NCI-H1092 treated with DMSO at 0.1 percent for 48 hours (cell line): ENCODE measurements at regions not wholly inside any gene's neighbourhood (a gene's known extent, or its start where the extent isn't known, plus 50 kb on each side); places are given as distances from the start of the nearest gene placed in this dataset.

Experiments
- DNase-seq: peaks from one replicate; lab custom pipeline; 2025; lab: John Stamatoyannopoulos, UW

DNA sequence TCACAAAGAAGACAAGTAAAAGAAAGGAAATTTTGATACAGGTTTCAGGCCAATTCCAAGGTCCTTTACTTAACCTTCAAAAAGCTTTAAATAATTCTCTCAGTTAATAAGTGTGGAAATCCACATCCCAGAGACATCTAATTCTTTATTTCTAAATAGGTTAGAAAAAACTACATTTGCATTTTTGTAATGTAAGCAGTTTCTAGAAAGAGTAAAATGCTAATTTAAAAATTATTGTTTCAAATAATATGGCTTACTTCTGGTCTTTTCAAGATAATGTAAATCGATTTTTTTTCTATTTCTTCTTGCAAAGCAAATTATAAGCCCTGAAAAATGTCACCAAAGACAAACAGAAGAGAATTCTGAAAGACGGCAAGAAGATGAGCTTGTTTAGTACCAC lies 180.4 kb upstream of the HHIP start:
- no peak for DNase-seq

DNA sequence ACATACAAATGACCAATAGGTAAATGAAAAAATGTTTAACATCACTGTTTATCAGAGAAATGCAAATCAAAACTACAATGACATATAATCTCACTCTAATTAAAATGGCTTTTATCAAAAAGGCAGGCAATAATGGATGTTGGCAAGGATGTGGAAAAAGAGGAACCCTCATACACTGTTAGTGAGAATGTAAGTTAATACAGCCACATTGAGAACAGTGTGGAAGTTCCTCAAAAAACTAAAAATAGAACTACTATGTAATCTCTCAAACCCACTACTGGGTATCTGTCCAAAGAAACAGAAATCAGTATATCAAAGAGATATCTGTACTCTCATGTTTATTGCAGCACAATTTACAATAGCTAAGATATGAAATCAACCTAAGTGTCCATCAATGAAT lies 165.9 kb upstream of the HHIP start:
- no peak for DNase-seq

DNA sequence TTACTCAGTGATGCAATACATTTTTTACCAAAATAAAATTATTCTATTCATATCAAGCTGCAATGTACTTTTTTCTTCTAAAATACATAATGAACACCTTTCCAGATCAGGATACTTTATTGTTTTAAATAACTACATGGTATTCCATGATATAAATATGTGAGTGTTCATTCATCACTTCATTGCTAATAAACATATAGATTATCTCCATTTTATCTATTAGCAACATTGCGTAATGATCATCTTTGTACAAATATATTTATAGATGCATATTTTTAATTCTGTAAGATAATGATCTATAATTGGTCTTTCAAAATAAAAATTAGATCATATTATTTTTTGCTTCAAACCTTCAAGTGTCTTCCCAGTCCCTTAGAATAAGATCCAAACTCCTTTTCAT lies 156.1 kb upstream of the HHIP start:
- DNase-seq, result no peak

DNA sequence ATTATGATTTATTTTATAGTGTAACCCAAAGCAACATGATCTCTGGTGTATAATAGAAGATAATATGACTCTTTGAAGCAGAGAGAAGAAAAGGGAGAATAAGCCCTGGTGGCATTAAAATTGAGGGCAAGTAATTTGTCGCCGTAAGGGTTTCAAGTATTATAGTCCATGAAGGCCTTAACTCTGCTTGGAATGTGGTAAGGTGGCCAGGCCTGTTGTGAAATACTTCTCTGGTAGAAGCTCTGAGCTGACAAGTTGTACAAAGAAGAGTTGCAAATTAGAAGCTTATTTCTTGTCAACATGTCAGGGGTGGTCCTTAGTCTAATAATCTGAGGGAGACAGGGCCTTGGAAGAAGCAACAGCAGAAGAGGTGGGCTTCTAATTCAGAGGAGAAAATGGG lies 151.7 kb upstream of the HHIP start:
- DNase-seq, result no peak

DNA sequence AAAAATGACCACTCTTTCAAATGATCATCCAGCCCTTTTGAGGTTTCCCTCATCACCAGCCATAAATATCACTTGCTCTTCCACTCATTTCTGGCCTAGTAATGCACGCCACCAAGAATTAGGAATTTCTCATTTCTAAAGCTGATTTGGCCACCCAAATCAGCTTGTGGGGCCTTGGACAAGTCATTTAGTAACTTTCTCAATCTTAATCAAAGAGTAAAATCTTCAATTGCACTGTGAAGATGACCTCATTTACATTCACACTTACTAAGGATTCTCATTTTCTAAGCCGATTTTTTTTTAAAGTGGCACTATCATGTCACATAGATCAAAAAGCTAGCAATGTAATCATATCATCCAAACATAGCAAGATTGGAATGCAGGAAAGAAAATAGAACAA lies 150.0 kb upstream of the HHIP start:
- no peak for DNase-seq

DNA sequence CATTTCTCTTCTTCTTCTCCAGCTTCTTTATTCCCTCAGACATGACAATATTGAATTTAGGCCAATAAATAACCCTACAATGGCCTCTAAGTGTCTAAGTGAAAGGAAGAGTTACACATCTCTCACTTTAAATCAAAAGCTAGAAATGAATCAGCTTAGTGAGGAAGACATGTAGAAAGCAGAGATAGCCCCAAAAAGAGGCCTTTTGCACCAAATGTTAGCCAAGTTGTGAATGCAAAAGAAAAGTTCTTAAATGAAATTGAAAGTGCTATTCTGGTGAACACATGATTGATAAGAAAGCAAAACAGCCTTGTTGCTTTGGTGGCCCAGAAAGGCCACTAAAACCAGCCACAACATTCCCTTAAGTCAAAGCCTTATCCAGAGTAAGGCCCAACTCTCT lies 146.2 kb upstream of the HHIP start:
- no peak for DNase-seq

DNA sequence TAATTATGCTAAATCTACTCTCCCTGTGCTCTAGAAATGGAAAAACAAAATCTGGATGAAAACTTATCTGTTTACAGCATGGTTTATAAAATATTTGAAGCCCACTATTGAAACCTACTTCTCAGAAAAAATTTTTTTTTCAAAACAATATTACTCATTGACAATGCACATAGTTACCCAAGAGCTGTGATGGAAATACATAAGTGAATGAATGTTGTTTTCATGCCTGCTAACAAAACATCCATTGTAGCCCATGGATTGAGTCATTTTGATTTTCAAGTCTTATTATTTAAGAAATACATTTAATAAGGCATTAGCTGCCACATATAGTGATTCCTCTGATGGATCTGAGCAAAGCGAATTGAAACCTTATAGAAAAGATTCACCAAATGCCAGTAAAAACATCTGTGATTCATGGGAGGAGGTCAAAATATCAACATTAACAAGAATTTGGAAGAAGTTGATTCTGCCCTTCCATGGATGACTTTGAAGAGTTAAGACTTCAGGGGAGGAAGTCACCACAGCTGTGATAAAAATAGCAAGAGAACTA lies 144.7 kb upstream of the HHIP start:
- DNase-seq, result no peak

DNA sequence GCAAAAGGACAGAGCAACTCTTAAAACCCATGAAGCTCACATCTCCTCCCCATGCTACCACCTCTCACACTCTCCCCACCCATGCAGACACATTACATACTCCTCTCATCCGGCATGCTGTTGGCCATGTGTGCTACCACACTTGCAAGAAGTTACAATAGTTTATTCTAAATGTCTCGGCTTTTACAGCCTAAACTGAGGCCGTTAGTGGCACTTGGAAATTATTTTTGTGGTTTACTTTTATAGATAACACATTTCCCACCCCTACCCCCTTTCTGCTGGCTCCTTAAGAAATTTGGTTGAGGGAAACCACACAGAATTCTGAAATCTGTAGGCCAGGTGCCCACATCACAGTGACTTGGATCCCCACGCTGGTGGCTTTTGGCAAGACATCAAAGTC lies 141.1 kb upstream of the HHIP start:
- DNase-seq, result no peak

DNA sequence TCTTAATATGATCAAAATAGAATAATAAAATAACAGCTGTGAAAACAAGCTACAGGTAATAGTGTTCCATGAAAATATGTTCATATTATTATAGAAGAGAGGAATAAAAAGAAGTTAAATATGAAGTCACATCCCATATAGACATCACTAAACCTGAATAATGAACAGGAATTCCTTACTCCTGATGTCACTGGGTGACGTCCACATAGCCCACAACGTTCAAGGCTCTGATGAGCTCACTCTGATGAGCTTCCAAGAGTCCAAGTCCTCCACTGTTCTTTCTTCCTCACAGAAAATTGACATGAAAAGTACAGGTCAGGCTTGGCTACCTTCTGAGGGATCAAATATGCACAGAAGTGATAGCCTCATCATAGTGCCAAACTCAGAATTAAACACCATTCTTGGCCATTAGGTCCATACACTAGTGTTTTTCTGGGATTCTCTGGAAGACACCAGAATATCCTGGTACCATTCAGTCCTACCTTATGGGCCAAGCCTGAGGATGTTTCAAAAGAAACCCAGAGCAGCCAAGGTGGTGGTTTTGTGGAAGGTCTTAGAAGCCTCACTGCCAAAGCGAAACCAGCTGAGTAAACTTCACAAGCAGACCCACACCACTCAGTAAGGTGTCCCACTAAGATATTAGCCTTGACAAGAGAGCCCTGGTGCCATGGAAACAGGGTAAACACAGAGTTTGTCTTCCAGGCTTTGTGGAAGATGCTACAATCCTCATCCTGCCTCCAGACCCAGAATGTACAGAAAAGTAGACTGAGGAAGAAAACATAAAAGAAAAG lies 138.4 kb upstream of the HHIP start:
- no peak for DNase-seq

DNA sequence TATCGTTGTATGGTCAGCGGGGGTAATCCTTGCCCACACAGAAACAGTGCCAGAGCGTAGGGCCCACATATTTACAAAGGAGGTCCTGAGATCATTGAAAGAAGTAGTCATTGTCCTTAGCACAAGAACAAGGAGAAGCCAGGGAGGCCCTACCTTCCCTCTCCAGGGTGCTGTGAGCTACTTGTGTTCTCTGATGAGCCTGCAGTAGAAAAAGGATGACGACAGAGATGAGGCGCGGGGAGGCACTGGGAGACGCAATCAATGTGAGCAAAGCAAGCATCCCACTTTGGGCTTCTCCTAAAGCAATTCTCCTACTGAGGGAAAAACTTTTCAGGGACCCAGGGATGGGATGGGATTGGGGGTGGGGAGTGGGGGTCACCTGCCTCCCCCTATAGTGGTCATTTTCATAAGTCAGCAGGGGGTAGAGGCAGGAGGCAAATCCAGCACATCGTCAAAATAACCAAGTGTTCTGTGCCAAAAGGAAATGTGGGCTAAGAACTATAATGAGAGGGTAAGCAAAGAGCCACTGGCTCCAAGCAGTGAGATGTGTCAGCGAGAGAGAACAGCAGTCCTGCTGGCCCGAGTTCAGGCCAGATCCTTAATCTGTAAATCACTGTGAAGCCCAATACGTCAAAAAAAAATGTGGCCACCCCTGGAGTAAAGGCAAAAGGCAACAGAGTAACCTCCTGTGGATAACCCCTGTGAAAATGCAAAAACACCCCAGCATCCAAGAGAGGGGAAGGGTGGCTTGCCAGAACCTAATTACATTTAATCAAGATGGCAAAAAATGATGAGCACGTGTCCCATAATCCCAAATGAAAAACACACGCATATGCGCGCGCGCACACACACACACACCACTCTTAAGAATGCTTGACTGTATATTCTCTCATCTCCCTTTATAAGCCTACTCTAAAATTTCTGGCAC lies 136.6 kb upstream of the HHIP start:
- no peak for DNase-seq

DNA sequence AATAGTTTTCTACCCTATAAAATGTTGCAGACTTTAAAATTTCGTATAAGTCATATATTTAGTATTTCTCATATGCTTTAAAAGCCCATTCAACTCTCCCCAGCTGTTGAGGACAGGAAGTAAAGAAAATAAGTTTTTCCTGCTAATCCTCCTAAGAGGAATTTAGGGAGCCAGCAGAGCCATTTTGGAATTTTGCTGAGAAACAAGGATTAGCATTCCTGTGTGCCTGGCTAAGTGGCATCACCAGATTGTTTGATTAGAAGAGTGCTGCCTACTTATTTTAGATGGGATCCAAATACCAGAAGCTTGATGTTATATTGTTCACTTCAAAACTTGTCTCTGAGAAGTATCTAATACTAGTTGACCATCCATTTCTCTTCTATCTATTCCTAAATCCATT lies 131.2 kb upstream of the HHIP start:
- DNase-seq, result no peak

DNA sequence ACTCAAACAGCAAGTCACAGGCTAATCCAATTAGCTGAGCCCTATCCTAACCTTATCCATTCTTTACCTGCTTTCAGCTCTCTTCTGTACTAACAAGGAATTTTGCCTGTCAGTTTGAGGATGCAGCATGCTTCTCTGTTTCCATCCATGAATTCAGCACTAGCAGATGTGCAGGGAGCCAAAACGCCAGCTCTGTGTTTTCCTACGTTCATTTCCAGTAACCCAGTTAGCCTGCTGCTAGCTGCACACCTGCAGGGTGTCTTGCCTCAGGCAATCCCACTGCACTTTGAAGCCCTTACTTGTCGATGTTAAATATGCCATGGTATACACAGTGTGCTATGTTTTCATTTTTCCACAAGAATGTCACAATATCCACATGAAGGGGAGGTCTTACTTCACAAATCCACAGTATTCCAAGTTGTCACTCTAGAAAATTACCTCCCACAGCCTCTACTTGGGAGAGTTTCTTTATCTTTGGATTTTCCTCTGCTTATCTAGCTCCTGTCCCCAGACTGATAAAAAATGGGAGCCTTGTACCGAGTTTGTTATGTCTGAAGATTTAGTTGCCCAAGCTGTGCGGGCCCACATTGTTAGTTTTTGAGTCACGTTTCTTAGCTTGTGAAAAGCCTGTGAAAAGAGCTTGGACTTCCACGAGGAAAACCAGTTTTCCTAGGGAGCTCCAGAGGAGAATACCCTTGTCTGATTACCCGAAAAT lies 127.6 kb upstream of the HHIP start:
- DNase-seq, result no peak

DNA sequence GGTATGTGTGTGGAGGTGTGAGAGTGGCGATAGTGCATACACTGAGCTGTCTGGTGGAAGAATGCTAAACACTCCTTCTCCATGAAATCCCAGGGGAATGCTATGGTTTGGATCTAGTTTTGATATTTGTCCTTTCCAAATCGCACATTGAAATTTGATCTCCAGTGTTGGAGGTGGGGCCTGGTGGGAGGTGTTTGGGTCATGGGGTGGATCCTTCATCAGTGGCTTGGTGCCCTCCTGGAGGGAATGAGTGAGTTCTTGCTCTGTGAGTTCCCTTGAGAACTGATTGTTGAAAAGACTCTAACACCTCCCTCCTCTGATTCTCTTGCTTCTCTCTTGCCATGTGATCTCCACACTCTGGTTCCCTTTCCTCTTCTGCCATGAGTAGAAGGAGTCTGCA lies 114.1 kb upstream of the HHIP start:
- no peak for DNase-seq

DNA sequence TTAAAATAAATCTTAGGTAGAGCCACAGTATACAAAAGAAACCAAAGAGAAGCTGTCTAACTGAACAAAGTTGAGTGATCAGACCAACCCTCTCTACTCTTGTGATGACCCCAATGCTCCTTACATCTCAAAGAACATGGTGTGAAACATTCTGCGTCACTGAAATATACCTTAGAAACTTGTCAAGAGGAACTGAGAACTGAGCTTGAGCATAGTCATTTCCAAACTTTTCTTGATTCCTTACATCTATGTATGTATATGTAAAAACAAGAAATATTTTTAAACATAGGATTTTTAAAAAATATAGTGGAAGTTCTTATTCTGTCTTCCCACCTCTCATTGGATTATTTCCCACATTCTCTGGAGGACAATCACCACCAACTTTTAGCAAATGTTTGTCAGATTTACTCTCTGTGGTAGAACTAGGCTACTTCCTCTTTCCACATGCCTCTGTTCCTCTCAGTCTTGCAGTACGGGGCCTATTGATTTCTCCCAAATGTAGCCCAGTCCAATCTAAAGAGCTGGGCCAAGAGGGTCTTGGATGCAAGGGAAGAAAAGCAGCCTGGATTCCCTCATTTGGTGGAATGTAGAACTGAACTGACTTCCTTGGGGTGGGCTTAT lies 98.2 kb upstream of the HHIP start:
- no peak for DNase-seq

DNA sequence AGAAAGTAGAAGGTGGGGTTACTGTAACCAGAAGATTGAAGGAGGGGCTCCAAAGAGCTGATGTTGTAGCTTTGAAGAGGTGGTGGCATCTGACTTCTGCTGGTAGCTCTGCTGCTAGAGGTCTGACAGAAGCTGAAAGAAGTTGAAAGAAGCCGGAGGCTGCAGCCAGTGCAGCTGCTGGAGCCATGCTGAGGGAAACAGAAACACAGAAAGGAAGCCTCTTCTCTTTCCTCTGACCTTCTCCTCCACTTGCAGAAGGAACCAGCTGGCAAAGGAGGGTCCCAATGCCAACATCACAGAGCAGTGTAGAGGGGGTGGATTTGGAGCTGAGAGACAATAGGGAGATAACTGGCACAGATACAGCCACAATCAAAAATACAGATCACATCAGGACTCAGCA lies 89.3 kb upstream of the HHIP start:
- no peak for DNase-seq

DNA sequence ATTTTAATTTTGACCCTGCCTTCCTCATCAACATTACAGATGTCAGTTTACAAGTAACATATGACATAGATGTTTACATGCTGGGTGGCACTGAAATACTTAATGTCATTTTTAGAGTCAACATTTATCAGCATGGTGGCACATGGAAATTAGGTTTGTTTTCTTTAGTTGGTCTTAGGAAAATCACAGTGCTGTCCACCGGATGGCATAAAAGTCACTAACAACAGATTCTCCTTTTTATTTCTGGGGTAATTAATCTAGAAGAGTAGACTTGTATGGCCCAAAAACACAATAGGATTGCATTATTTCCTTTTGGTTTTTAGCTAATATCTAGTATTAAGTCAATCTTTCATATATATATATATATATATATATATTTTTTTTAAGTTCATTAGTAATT lies 88.6 kb upstream of the HHIP start:
- DNase-seq, result no peak

DNA sequence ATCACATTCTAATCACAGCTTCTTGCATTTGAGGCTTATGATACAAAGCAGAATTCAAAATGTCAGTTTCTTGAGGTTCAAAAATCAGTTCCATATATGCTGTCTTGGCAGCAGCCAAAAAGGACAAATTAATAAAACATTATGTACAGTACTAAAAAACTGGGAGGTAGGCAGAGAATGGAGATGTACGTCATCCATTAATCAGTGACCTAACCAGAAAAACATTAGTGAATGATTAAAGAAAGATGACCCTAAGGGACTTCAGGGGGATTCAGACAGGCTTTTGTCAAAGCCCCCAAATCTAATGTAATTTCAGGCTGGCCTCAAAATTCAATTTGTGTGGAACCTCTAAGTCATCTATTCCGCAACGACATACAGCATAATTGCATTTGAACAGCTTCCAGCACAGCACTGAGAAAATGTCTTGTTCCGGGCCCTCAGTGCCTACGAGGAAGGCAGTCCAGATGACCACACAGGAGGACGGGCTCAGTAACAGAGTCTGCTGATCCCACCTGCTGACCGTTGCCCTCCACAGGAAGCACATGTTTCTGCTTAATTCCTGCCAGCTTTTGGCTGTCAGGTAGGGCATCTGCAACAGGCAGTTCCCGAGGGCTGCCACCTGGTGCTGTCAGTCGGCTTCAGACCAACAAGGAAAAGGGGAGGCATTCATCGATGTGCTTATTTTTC lies 83.8 kb upstream of the HHIP start:
- no peak for DNase-seq

DNA sequence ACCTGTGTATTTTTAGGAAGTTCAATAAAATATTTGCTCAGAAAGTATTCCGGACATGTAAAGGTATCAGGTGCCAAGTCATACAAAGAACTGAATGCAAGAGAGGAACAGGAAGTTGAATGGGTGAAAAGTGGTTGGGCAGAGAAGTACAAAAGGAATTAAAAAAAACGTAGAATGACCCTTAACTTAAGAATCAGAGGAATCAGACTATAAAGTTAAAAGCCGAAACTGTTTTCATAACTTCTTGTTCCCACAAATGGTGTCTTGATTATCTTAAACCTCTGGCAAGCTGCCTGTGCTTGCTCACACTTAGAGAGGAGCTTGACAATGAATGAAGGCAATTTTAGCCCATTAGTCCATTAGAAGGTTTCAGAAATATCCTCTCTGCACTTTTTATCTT lies 81.6 kb upstream of the HHIP start:
- DNase-seq, result no peak

DNA sequence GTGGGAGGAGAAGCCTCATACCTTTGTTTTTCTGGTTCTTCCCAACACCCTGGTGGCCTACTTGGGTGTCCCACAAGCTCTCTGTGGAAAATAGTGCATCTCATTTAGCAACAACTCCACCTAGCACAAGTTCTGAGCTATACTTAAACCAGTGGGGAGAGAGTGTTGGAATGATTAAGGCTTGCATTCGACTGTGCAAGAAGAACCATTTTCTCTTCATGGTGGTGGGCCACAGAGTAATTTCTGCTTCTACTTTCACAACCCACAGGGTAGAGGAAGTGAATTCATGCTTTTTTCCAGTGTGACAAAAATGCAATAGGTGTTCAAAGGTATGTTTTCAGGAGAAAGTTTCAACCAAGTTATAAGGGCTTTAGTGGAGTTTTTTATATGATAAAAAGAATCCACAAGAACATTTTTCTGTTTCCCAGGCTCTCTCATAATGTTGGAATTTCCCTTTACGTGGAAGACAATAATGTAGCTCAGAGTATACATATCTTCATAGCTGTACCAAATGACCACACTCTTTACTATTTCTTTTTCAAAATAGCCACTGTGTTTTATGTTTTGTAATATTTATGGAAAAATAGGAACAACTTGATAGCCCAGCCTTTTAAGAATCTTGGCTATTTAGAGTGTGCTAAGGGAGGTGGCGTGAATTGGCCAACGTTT lies 80.3 kb upstream of the HHIP start:
- no peak for DNase-seq

DNA sequence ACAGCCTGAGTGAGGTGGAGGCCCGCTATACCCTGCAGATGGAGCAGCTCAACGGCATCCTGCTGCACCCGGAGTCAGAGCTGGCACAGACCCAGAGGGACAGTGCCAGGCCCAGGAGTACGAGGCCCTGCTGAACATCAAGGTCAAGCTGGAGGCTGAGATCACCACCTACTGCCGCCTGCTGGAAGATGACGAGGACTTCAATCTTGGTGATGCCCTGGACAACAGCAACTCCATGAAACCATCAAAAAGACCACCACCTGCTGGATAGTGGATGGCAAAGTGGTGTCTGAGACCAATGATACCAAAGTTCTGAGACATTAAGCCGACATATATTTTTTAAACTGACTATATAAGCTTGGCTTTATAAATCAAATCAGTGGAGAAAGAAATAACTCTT lies 73.3 kb upstream of the HHIP start:
- DNase-seq, result no peak

DNA sequence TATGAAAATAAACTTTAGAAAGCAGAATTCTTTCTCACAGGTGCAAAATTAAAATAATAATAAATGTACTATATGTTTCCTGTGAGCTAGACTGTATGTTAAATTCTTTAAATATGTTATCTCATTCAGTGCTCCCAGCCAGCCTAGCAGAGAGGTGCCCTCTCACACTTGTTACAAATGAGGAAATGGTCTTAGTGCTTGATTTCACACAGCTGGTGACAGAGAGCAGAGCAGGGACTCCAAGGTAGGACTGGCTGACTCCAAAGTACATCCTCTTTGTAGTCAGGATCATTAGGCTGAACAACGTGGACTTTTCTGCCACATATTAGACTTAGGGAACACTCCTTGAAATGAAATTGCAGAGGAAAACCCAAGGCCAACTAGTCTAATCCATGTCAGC lies 72.0 kb upstream of the HHIP start:
- DNase-seq, result no peak
